ENCODE measurements at regions not wholly inside any gene's neighbourhood (a gene's known extent, or its start where the extent isn't known, plus 50 kb on each side); places are given as distances from the start of the nearest gene placed in this dataset.

- H2BK5ac ChIP-seq (ENCODE audit: low read depth, low read length), result no peak overlapping the region
- no peaks in the 10 kb centered on the region for H3K36me3 ChIP-seq (ENCODE audit: control insufficient read depth in 2 of 4, insufficient read depth in 4 of 4, low read length in 3 of 4)
- no peaks in the 10 kb centered on the region for H3K23me2 ChIP-seq (ENCODE audit: low read depth, low read length)
- no peaks in the 10 kb centered on the region for H3K79me1 ChIP-seq (ENCODE audit: low read depth, low read length)
- no peak overlapping the region for H4K5ac ChIP-seq (ENCODE audit: insufficient read length, low read depth, low read length)
- no peak overlapping the region for H4K91ac ChIP-seq (replicated peaks; ENCODE audit: insufficient read length, low read length)
- H3K9me3 ChIP-seq (ENCODE audit: insufficient read depth in 2 of 2, low read depth in 1 of 2, low read length in 1 of 2), result no peaks in the 10 kb centered on the region
- FAIRE-seq (no peak), DNase-seq (ENCODE audit: low read depth in 1 of 2, low spot score in 2 of 2) (no peak)
- H2AFZ ChIP-seq (ENCODE audit: low read length), result no peak overlapping the region
- H4K8ac ChIP-seq (ENCODE audit: extremely low read depth, insufficient read depth, low read length), result no peak overlapping the region; the same call in 1 of the 2 replicates
- no peak overlapping the region for H2BK12ac ChIP-seq (ENCODE audit: low read depth, low read length)
- no peak overlapping the region for H3K14ac ChIP-seq (ENCODE audit: insufficient read length)
- H3K4me1 ChIP-seq (replicated peaks in 1 of 4; ENCODE audit: control insufficient read depth in 3 of 4, insufficient read depth in 4 of 4, low read length in 3 of 4), result peaks cover 3 to 9% (median 5%) of the 10 kb centered on the region in 4 experiments
- H2BK20ac ChIP-seq (ENCODE audit: low read length), result no peak overlapping the region
- no peak overlapping the region for H3K4me2 ChIP-seq (ENCODE audit: insufficient read depth in 1 of 2, low read depth in 2 of 2, low read length in 2 of 2)
- CTCF ChIA-PET (ENCODE audit: partially characterized antibody), result interaction anchor here (1.1 to 3.5 kb wide), 9 partner anchors 13 to 174 kb away, joined by 3 to 31 read pairs (median 4); no protein-coding TSS in a partner anchor
- no peak overlapping the region for H3K9ac ChIP-seq (replicated peaks in 1 of 4; ENCODE audit: extremely low read depth in 1 of 4, low read depth in 3 of 4, low read length in 3 of 4)
- no peak overlapping the region for H2BK15ac ChIP-seq (ENCODE audit: low read length)
- no peak overlapping the region for H3K4ac ChIP-seq (replicated peaks; ENCODE audit: insufficient read length, low read depth, low read length)
- no peak overlapping the region for H2AK5ac ChIP-seq (ENCODE audit: low read depth, low read length)
- H3K23ac ChIP-seq (ENCODE audit: insufficient read length), result no peak overlapping the region
- WGBS, 2 experiments (ENCODE audit: extremely low coverage in 1 of 2, insufficient coverage in 1 of 2, insufficient read length in 1 of 2, insufficient replicate concordance in 2 of 2, low coverage in 1 of 2, low lambda C conversion rate in 2 of 2, missing lambda C conversion rate in 1 of 2), result 69% methylated on average over 1 of the region's 1 CpG; no CpG with 5 or more reads in 1 of the 2 experiments
- H3K79me2 ChIP-seq (ENCODE audit: control insufficient read depth in 1 of 2, insufficient read depth in 2 of 2, low read length in 2 of 2), result no peaks in the 10 kb centered on the region
- H3K27ac ChIP-seq (ENCODE audit: low read depth, low read length), result no peak overlapping the region
- no peak overlapping the region for H3K18ac ChIP-seq (ENCODE audit: extremely low read depth, low read length)
- H4K20me1 ChIP-seq (replicated peaks in 1 of 2; ENCODE audit: control insufficient read depth in 1 of 2, insufficient read depth in 2 of 2, low read length in 2 of 2), result no peaks in the 10 kb centered on the region
- TF ChIP-seq CTBP2 (IDR thresholded peaks at IDR 0.05; ENCODE audit: borderline replicate concordance, insufficient read depth, insufficient read length, low read length) (no peak), POU5F1 (IDR thresholded peaks at IDR 0.05; ENCODE audit: low read depth, low read length) (no peak), FOSL1 (IDR thresholded peaks at IDR 0.05; ENCODE audit: insufficient read depth, low read depth, low read length) (no peak), CHD1 (IDR thresholded peaks at IDR 0.05; ENCODE audit: low read depth, low read length) (no peak), BCL11A (IDR thresholded peaks at IDR 0.05; ENCODE audit: low read depth in 2 of 2, low read length in 2 of 2) (no peak)
- no peak overlapping the region for H3K4me3 ChIP-seq (ENCODE audit: extremely low read depth in 1 of 4, insufficient read depth in 2 of 4, low read depth in 3 of 4, low read length in 4 of 4)
- POLR2A ChIA-PET (ENCODE audit: partially characterized antibody), result interaction anchor here (0.9 to 1.7 kb wide), 2 partner anchors 11 to 15 kb away, joined by 3 read pairs; no protein-coding TSS in a partner anchor
- H3K56ac ChIP-seq (replicated peaks; ENCODE audit: insufficient read length, low read depth, low read length), result no peak overlapping the region
- no peak overlapping the region for H2BK120ac ChIP-seq (replicated peaks; ENCODE audit: low read depth, low read length)
- peaks cover 0 to 3% (median 0%) of the 10 kb centered on the region in 4 experiments; a peak in 1 of 7 replicates for H3K27me3 ChIP-seq (replicated peaks in 1 of 4; ENCODE audit: control insufficient read depth in 3 of 4, extremely low read depth in 1 of 4, insufficient read depth in 3 of 4, low read length in 3 of 4)
Observed at GRCh38 chr5:141742144-141742543, 60.1 kb upstream of the ARAP3 start.

Data from H1 (cell line).